Keratinocyte (primary cell): ENCODE measurements at regions not wholly inside any gene's neighbourhood (a gene's known extent, or its start where the extent isn't known, plus 50 kb on each side); places are given as distances from the start of the nearest gene placed in this dataset.

Source experiments
- DNase-seq: peaks from one replicate; pipeline ENCODE4 v3.0.0-alpha.2; 2011; ENCODE audit warnings: low read depth, missing footprints, low spot score
- FAIRE-seq: peaks from 2 replicates; lab custom pipeline; 2011; peaks lifted over from hg19 to GRCh38; lab: Jason Lieb, UNC
- H2AFZ ChIP-seq: 2 replicates; pipeline ENCODE4 v1.6.0; 2012; ENCODE audit warnings: low read length, control low read depth, inconsistent platforms; ENCODE audit not compliant: control insufficient read depth
- H3K27ac ChIP-seq: 2 replicates; pipeline ENCODE4 v1.5.1; 2011; ENCODE audit warnings: low read length; ENCODE audit not compliant: control insufficient read depth, insufficient read depth
- H3K27me3 ChIP-seq: 3 replicates; pipeline ENCODE4 v1.6.0; 2011; ENCODE audit warnings: low read length; ENCODE audit not compliant: control insufficient read depth, insufficient read depth; ENCODE audit errors: extremely low read depth
- H3K36me3 ChIP-seq, 2 experiments: 2 replicates in 1 of 2; 3 replicates in 1 of 2; pipeline ENCODE4 v1.5.1; 2011; ENCODE audit warnings: low read length in 2 of 2, mild to moderate bottlenecking in 1 of 2; ENCODE audit not compliant: control insufficient read depth in 2 of 2, insufficient read depth in 2 of 2; ENCODE audit errors: extremely low read depth in 1 of 2
- H3K4me1 ChIP-seq: 3 replicates; pipeline ENCODE4 v1.5.1; 2011; ENCODE audit warnings: low read length; ENCODE audit not compliant: control insufficient read depth, insufficient read depth; ENCODE audit errors: extremely low read depth
- H3K4me2 ChIP-seq: 3 replicates; pipeline ENCODE4 v1.6.0; 2011; ENCODE audit warnings: low read depth, low read length; ENCODE audit not compliant: control insufficient read depth, insufficient read depth; ENCODE audit errors: extremely low read depth
- H3K4me3 ChIP-seq, 3 experiments: fragments of 200-600 bp in 1 of 3; sonication (generic) in 1 of 3; 2 replicates in 2 of 3; 3 replicates in 1 of 3; pipeline ENCODE4 v1.5.1; 2011 to 2016; ENCODE audit warnings: low read length in 3 of 3, mild to moderate bottlenecking in 3 of 3, control low read depth in 2 of 3, inconsistent platforms in 1 of 3, low read depth in 1 of 3, mixed read lengths in 1 of 3, mixed run types in 1 of 3, moderate library complexity in 1 of 3; ENCODE audit not compliant: control insufficient read depth in 2 of 3, insufficient read depth in 2 of 3; ENCODE audit errors: extremely low read depth in 1 of 3
- H3K79me2 ChIP-seq: 2 replicates; pipeline ENCODE4 v1.6.0; 2012; ENCODE audit warnings: low read length; ENCODE audit not compliant: control insufficient read depth, insufficient read depth
- H3K9ac ChIP-seq: 3 replicates; pipeline ENCODE4 v1.6.0; 2011; ENCODE audit warnings: low read length; ENCODE audit not compliant: control insufficient read depth, insufficient read depth; ENCODE audit errors: extremely low read depth
- H3K9me1 ChIP-seq: 3 replicates; pipeline ENCODE4 v1.6.0; 2011; ENCODE audit warnings: low read length; ENCODE audit not compliant: control insufficient read depth, insufficient read depth; ENCODE audit errors: extremely low read depth
- H3K9me3 ChIP-seq: 2 replicates; pipeline ENCODE4 v1.5.1; 2012; ENCODE audit warnings: low read depth, low read length; ENCODE audit not compliant: control insufficient read depth
- H4K20me1 ChIP-seq: 3 replicates; pipeline ENCODE4 v1.6.0; 2011; ENCODE audit warnings: low read length; ENCODE audit not compliant: control insufficient read depth, insufficient read depth; ENCODE audit errors: extremely low read depth
- CTCF ChIP-seq, 3 experiments: IDR thresholded peaks in 1 of 3; conservative IDR thresholded peaks in 1 of 3; optimal IDR thresholded peaks in 1 of 3; 2 replicates in 2 of 3; 3 replicates in 1 of 3; pipeline versions ENCODE3 to v1.5.1; 2011; ENCODE audit warnings: low read length in 3 of 3, mild to moderate bottlenecking in 3 of 3, moderate library complexity in 2 of 3, control low read depth in 1 of 3, inconsistent platforms in 1 of 3; ENCODE audit not compliant: insufficient read depth in 2 of 3; ENCODE audit errors: extremely low read depth in 1 of 3
- EZH2 ChIP-seq: IDR thresholded peaks from one replicate; pipeline ENCODE4 v1.6.1; 2012; ENCODE audit warnings: inconsistent platforms, mild to moderate bottlenecking, low read length, moderate library complexity
- dilution Hi-C: fragments of 300-500 bp; cut with MboI; formaldehyde crosslinking; loops from one replicate; pipeline ENCODE4 v1.7.0; 2020; ENCODE audit warnings: low sequenced_read_pairs; ENCODE audit not compliant: extremely low pct_ligation_motif_present

GRCh38 chr1:4021974-4022268 lies 121.8 kb upstream of the C1orf174 start:
- Histone ChIP-seq H3K27ac (no peak overlapping the region), H3K4me2 (no peak overlapping the region), H3K9ac (no peak overlapping the region), H3K4me3 (no peak overlapping the region), H3K36me3 (no peaks in the 10 kb centered on the region), H3K9me3 (peaks cover 5% of the 10 kb centered on the region), H4K20me1 (no peaks in the 10 kb centered on the region), H2AFZ (no peak overlapping the region), H3K4me1 (no peaks in the 10 kb centered on the region), H3K9me1 (no peaks in the 10 kb centered on the region), H3K79me2 (no peaks in the 10 kb centered on the region), H3K27me3 (no peaks in the 10 kb centered on the region)
- dilution Hi-C loops, result no loop called here
- FAIRE-seq (no peak), DNase-seq (no peak)
- TF ChIP-seq EZH2, result no peak
- no peak for TF ChIP-seq CTCF (optimal IDR thresholded peaks at IDR 0.05 in 1 of 3, IDR thresholded peaks at IDR 0.05 in 1 of 3, conservative IDR thresholded peaks at IDR 0.05 in 1 of 3; ENCODE audit: extremely low read depth in 1 of 3, insufficient read depth in 2 of 3, low read length in 3 of 3)

GRCh38 chr1:4022715-4023114 lies 122.6 kb upstream of the C1orf174 start:
- no peak overlapping the region for H3K4me3 ChIP-seq
- peaks cover 5% of the 10 kb centered on the region for H3K9me3 ChIP-seq
- dilution Hi-C loops, result no loop called here
- H3K4me1 ChIP-seq, result no peaks in the 10 kb centered on the region
- no peaks in the 10 kb centered on the region for H3K36me3 ChIP-seq
- H3K79me2 ChIP-seq, result no peaks in the 10 kb centered on the region
- no peak for FAIRE-seq
- H3K4me2 ChIP-seq, result no peak overlapping the region
- H3K9me1 ChIP-seq, result no peaks in the 10 kb centered on the region
- no peak overlapping the region for H2AFZ ChIP-seq
- no peak for TF ChIP-seq EZH2
- TF ChIP-seq CTCF (optimal IDR thresholded peaks at IDR 0.05 in 1 of 3, IDR thresholded peaks at IDR 0.05 in 1 of 3, conservative IDR thresholded peaks at IDR 0.05 in 1 of 3; ENCODE audit: extremely low read depth in 1 of 3, insufficient read depth in 2 of 3, low read length in 3 of 3), result no peak
- DNase-seq, result no peak
- no peaks in the 10 kb centered on the region for H3K27me3 ChIP-seq
- no peak overlapping the region for H3K27ac ChIP-seq
- H3K9ac ChIP-seq, result no peak overlapping the region
- H4K20me1 ChIP-seq, result no peaks in the 10 kb centered on the region
